Inflammatory macrophage treated with lipopolysaccharide for 1 hour (primary cell): ENCODE measurements at regions not wholly inside any gene's neighbourhood (a gene's known extent, or its start where the extent isn't known, plus 50 kb on each side); places are given as distances from the start of the nearest gene placed in this dataset.
"Not testable (repeated sequence)": the region's sequence is repeated elsewhere in the genome, so short reads cannot be mapped to it uniquely, and the experiment has no call there.

Experiments
- DNase-seq, 2 donors: peaks; one replicate each; pipeline ENCODE4 v3.0.0-alpha.2; 2020 to 2022

- DNase-seq, result not testable (repeated sequence)
Measured at GRCh38 chr1:191525944-191526343, 632.3 kb upstream of the RGS18 start.

DNA sequence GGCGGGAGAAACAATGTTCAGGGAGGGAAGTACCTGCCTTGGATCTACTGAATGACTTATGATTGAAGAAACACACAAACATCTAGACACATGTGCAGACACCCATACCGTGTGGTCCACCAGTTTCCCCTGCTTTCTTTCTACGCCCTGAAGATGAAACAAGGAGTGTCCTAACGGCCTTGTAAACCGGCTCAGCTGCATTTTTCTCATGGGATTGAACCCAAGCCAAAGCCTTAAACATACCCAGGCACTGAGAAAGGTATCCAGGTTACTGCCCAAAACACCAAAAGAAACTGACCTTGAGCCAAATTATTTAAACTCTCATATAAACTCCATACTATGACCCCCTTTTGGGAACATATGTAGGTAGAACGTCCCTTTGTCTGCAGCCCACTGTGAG, 630.0 kb upstream of the RGS18 start:
- DNase-seq, result no peak

GRCh38 chr1:191530928-191531327, 627.3 kb upstream of the RGS18 start:
- DNase-seq, result no peak

- DNase-seq, result no peak
Measured at GRCh38 chr1:191533254-191533653, 625.0 kb upstream of the RGS18 start.

DNA sequence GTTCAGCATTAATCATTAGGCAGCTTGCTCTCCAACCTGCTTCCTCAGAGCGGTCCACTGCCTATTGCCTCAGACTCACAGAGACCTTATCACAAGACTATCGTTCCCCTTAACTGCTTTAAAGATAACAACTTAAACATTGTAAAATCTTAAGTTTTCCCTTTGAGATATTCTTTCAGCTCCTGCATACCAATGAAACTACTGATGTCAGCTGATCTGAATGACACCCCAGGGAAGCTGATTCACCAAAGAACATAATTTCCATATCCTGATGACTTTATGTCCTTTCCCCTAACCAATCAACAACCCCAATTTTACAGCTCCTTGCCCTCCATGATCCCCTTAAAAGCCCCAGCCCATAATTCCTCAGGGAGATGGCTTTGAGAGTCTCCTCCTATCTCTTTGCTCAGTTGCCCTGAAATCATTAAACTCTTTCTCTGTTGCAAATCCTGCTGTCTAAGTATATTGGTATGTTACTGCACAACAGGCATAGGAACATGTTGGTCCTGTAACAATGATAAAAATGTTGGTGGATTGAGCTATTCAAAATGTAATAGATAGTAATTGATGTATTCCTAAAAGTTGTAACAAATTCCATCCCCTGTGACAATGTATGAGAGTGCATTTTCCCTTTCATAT, 621.4 kb upstream of the RGS18 start:
- DNase-seq, result no peak

DNA sequence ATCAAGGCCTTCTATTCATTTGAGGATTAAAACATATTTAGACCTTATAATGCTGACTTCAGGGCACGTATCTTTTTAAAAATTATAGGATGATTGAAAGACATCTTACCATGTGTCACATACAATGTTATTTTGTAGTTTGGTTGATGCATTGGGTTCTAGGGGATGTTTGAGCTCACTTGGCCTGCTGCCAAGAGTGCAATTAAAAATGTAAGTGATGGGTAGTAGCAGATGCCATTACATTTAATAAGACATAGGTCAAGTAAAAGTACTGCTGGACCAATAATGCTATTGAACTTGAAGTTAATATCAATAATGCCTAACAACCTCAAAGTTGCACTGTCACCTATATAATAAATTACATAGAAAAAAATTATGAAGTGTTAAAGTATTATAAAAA, 616.5 kb upstream of the RGS18 start:
- no peak for DNase-seq

GRCh38 chr1:191542444-191542843, 615.8 kb upstream of the RGS18 start:
- DNase-seq, result no peak

- DNase-seq, result no peak
Measured at GRCh38 chr1:191546803-191547202, 611.5 kb upstream of the RGS18 start.

DNA sequence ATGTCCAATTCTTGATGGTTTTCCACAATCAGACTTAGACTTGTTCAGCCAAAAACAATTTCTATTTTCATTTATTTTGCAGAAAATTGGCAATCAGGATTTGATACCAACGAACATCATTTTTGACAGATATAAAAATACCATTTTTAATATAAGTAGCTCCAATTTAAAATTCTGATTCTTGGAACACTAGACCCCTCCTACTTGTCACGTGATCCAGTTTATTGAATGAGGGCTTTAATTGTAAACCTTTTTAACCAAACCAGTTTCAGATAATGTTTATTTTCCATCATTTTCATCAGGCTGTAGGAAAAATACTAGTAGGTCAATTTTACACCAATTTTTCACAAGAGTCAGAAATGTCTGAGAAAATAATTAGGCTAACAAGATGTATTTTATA, 607.2 kb upstream of the RGS18 start:
- no peak for DNase-seq

DNA sequence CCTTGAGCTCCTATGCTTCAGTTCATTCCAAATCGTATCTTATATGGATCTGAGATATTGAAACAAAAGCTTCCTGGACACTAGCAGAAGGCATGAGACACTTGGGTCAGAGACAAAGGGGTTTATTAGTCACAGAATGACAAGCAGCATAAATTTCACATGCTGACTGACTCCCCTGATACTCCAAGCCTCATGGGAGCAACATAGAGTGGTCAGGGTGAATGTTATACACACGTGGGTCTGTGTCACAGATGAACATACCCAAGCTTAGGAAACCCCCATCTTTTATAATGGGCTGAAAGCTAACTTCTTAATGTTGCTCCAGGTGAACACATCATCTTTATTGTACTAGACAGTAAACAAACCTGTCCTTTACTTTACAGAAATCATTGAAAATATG, 599.9 kb upstream of the RGS18 start:
- DNase-seq, result no peak

DNA sequence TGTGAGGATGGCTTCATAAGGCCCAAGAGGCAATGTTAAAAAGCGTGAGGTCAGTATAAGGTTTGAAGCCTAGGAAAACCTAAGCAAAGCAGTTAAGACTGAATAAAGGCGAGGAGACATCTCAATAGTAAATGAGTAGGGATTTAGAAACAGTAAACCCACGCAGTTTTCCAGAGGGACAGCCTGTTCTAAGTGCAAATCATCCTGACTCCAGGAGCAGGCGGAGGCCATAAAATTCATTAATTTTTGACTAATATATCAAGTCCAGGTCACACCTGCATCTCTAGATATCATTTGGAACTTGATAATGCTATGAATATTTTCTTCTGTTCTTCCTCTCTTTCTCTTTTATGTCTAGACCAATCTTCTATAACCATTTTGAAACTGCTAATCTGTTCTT, 597.0 kb upstream of the RGS18 start:
- no peak for DNase-seq

- no peak for DNase-seq
Measured at GRCh38 chr1:191564275-191564674, 594.0 kb upstream of the RGS18 start.

- no peak for DNase-seq
Measured at GRCh38 chr1:191572479-191572878, 585.8 kb upstream of the RGS18 start.

- DNase-seq, result no peak
Measured at GRCh38 chr1:191575180-191575579, 583.1 kb upstream of the RGS18 start.

GRCh38 chr1:191575746-191576145, 582.5 kb upstream of the RGS18 start:
- no peak for DNase-seq

GRCh38 chr1:191577213-191577612, 581.0 kb upstream of the RGS18 start:
- DNase-seq, result no peak

DNA sequence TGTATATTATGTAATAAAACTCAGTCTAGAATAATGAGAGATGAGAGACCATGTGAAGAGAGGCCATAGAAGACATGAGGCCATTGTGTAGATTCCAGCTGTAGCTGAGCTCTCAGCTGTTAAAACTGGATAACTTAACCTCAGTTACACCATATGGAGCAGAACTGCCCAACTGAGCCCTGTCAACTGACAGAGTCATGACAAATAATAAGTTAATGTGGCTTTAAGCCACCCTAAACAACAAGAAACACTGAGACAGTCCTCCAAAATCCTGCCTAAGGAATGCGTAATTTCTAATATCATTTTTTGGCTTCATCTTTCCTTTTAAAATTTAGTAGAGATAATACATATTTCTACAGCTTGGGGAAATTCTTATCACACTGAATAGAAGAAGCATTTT, 580.0 kb upstream of the RGS18 start:
- no peak for DNase-seq

- no peak for DNase-seq
Measured at GRCh38 chr1:191579019-191579418, 579.2 kb upstream of the RGS18 start.

GRCh38 chr1:191582169-191582568, 576.1 kb upstream of the RGS18 start:
- peak in 1 of 2 donors; percentile 31 for DNase-seq

GRCh38 chr1:191585095-191585494, 573.2 kb upstream of the RGS18 start:
- no peak for DNase-seq

DNA sequence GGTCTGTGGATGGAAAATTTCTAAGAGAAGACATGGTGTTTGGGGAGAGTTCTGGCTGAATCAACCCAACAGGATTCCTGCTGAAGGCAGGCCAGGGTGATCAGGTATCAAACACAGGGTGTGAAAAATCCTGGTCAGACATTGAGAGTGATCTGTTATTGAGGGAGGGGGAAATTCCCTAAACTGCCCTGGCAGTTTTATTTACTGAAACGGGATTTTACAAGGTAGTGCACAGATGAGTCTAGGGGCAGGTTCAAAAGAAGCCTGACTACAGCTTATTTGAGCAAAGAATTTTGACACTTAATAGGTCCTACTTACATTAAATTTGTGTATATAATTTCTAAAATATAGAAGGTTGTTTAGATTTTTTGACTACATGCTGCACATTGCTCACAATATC, 569.4 kb upstream of the RGS18 start:
- no peak for DNase-seq

- no peak for DNase-seq
Measured at GRCh38 chr1:191589536-191589935, 568.7 kb upstream of the RGS18 start.

DNA sequence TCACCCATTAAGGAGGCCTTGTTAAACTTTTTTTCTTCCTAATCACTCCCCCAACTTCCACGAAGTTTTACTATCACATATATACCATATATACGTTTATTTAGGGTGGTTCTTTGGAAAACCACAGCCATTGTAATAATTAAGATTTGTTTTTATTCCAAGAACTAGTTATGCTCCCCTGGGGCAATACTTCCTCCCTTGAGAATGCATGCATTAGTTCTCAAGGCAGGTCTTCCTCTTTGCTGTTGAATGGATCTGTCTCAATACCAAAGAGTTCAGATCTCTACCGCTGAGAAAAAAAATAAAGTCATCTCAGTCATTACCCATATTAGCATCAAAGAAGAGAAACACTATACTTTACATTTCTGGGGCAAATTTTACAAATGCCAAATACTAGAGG, 567.7 kb upstream of the RGS18 start:
- DNase-seq, result no peak

- DNase-seq, result peak; percentile 0 to 77
Measured at GRCh38 chr1:191592039-191592438, 566.2 kb upstream of the RGS18 start.

DNA sequence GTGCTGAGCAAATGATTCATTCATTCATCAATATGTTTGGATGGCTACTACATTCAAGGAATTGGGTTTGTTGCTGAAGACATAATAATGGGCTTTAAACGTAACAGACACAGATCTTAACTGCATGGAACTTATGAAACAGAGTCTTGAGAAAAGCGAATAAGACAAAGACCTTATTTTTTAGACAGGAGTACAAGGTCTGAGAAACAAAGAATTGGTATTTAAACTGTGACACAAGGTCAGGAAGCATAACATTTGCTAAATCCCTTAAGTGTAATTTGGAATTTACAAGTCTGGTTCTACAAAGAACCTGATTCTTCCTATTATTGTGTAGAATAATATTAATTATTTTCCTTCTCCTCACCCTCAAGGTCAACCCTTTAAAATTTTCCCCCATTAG, 565.4 kb upstream of the RGS18 start:
- DNase-seq, result no peak

- DNase-seq, result no peak
Measured at GRCh38 chr1:191595170-191595569, 563.1 kb upstream of the RGS18 start.
